ENCODE measurements at regions not wholly inside any gene's neighbourhood (a gene's known extent, or its start where the extent isn't known, plus 50 kb on each side); places are given as distances from the start of the nearest gene placed in this dataset.
"Not testable (repeated sequence)": the region's sequence is repeated elsewhere in the genome, so short reads cannot be mapped to it uniquely, and the experiment has no call there.

- Histone ChIP-seq H3K27me3 (ENCODE audit: low read length) (no peaks in the 10 kb centered on the region), H2AFZ (ENCODE audit: low read depth, low read length, severe bottlenecking) (no peak overlapping the region), H3K79me2 (ENCODE audit: insufficient read depth, low read length) (no peaks in the 10 kb centered on the region), H3K9me3 (ENCODE audit: insufficient read depth, low read length) (no peaks in the 10 kb centered on the region), H3K9ac (ENCODE audit: low read length) (no peak overlapping the region), H3F3A (ENCODE audit: insufficient read depth) (no peaks in the 10 kb centered on the region), H3K4me3 (ENCODE audit: insufficient read depth, low read length, poor library complexity, severe bottlenecking) (no peak overlapping the region), H3K4me2 (ENCODE audit: low read depth, low read length, poor library complexity, severe bottlenecking) (no peak overlapping the region), H4K20me1 (ENCODE audit: low read depth, low read length) (no peaks in the 10 kb centered on the region), H3K27ac (ENCODE audit: low read depth, low read length) (no peak overlapping the region), H3K9me2 (replicated peaks; ENCODE audit: insufficient read depth, low read length) (no peaks in the 10 kb centered on the region), H3K36me3 (ENCODE audit: low read length) (no peaks in the 10 kb centered on the region)
- TF ChIP-seq CTCF (IDR thresholded peaks at IDR 0.05; ENCODE audit: insufficient read depth, low read length, poor library complexity, severe bottlenecking) (no peak), EZH2phosphoT487 (conservative IDR thresholded peaks at IDR 0.05; ENCODE audit: low read length) (no peak)
These were observed 316.0 kb upstream of the PAPPA start for GRCh38 chr9:115837618-115838017.

- H3K4me3 ChIP-seq (ENCODE audit: insufficient read depth, low read length, poor library complexity, severe bottlenecking) = no peak overlapping the region
- no peaks in the 10 kb centered on the region for H4K20me1 ChIP-seq (ENCODE audit: low read depth, low read length)
- H3K9ac ChIP-seq (ENCODE audit: low read length) = no peak overlapping the region
- H2AFZ ChIP-seq (ENCODE audit: low read depth, low read length, severe bottlenecking) = no peak overlapping the region
- no peak overlapping the region for H3K4me2 ChIP-seq (ENCODE audit: low read depth, low read length, poor library complexity, severe bottlenecking)
- H3K9me3 ChIP-seq (ENCODE audit: insufficient read depth, low read length) = no peaks in the 10 kb centered on the region
- H3K36me3 ChIP-seq (ENCODE audit: low read length) = no peaks in the 10 kb centered on the region
- no peak for TF ChIP-seq CTCF (IDR thresholded peaks at IDR 0.05; ENCODE audit: insufficient read depth, low read length, poor library complexity, severe bottlenecking)
- no peaks in the 10 kb centered on the region for H3K9me2 ChIP-seq (replicated peaks; ENCODE audit: insufficient read depth, low read length)
- no peaks in the 10 kb centered on the region for H3F3A ChIP-seq (ENCODE audit: insufficient read depth)
- no peak overlapping the region for H3K27ac ChIP-seq (ENCODE audit: low read depth, low read length)
- no peaks in the 10 kb centered on the region for H3K27me3 ChIP-seq (ENCODE audit: low read length)
- no peaks in the 10 kb centered on the region for H3K79me2 ChIP-seq (ENCODE audit: insufficient read depth, low read length)
These were observed 315.2 kb upstream of the PAPPA start for GRCh38 chr9:115838417-115838816.

GRCh38 chr9:115844433-115844832 lies 309.2 kb upstream of the PAPPA start:
- not testable (repeated sequence) for H3K4me3 ChIP-seq (ENCODE audit: insufficient read depth, low read length, poor library complexity, severe bottlenecking); H3K36me3 ChIP-seq (ENCODE audit: low read length); H4K20me1 ChIP-seq (ENCODE audit: low read depth, low read length); H3K27me3 ChIP-seq (ENCODE audit: low read length); H3K9ac ChIP-seq (ENCODE audit: low read length); H3K27ac ChIP-seq (ENCODE audit: low read depth, low read length); H2AFZ ChIP-seq (ENCODE audit: low read depth, low read length, severe bottlenecking); H3K79me2 ChIP-seq (ENCODE audit: insufficient read depth, low read length); H3K9me3 ChIP-seq (ENCODE audit: insufficient read depth, low read length); H3F3A ChIP-seq (ENCODE audit: insufficient read depth); H3K9me2 ChIP-seq (replicated peaks; ENCODE audit: insufficient read depth, low read length); H3K4me2 ChIP-seq (ENCODE audit: low read depth, low read length, poor library complexity, severe bottlenecking)

- H3K27ac ChIP-seq (ENCODE audit: low read depth, low read length) = no peak overlapping the region
- H3K79me2 ChIP-seq (ENCODE audit: insufficient read depth, low read length) = no peaks in the 10 kb centered on the region
- no peaks in the 10 kb centered on the region for H3K9me3 ChIP-seq (ENCODE audit: insufficient read depth, low read length)
- H3K36me3 ChIP-seq (ENCODE audit: low read length) = no peaks in the 10 kb centered on the region
- no peaks in the 10 kb centered on the region for H3F3A ChIP-seq (ENCODE audit: insufficient read depth)
- H4K20me1 ChIP-seq (ENCODE audit: low read depth, low read length) = no peaks in the 10 kb centered on the region
- no peak overlapping the region for H2AFZ ChIP-seq (ENCODE audit: low read depth, low read length, severe bottlenecking)
- H3K4me2 ChIP-seq (ENCODE audit: low read depth, low read length, poor library complexity, severe bottlenecking) = no peak overlapping the region
- H3K9me2 ChIP-seq (replicated peaks; ENCODE audit: insufficient read depth, low read length) = no peaks in the 10 kb centered on the region
- H3K9ac ChIP-seq (ENCODE audit: low read length) = no peak overlapping the region
- no peak overlapping the region for H3K4me3 ChIP-seq (ENCODE audit: insufficient read depth, low read length, poor library complexity, severe bottlenecking)
- H3K27me3 ChIP-seq (ENCODE audit: low read length) = no peaks in the 10 kb centered on the region
- TF ChIP-seq CTCF (IDR thresholded peaks at IDR 0.05; ENCODE audit: insufficient read depth, low read length, poor library complexity, severe bottlenecking) (no peak), EZH2phosphoT487 (conservative IDR thresholded peaks at IDR 0.05; ENCODE audit: low read length) (no peak)
These were observed 307.8 kb upstream of the PAPPA start for GRCh38 chr9:115845648-115846312.
